Type B pancreatic cell (in vitro differentiated cells): ENCODE measurements at regions not wholly inside any gene's neighbourhood (a gene's known extent, or its start where the extent isn't known, plus 50 kb on each side); places are given as distances from the start of the nearest gene placed in this dataset.

Source experiments
- DNase-seq: peaks from one replicate; pipeline ENCODE4 v3.0.0; 2021; ENCODE audit warnings: mixed read lengths; ENCODE audit not compliant: unreplicated experiment; ENCODE audit errors: extremely low spot score
- H3K27ac Mint-ChIP-seq: 2 replicates; pipeline ENCODE4 v1.8.0; 2021; ENCODE audit warnings: mild to moderate bottlenecking, mixed read lengths
- H3K27me3 Mint-ChIP-seq: 2 replicates; pipeline ENCODE4 v1.8.0; 2021; ENCODE audit warnings: mixed read lengths
- H3K36me3 Mint-ChIP-seq: 2 replicates; pipeline ENCODE4 v1.8.0; 2021; ENCODE audit warnings: mixed read lengths
- H3K4me1 Mint-ChIP-seq: one replicate; pipeline ENCODE4 v1.8.0; 2021; ENCODE audit warnings: mixed read lengths; ENCODE audit not compliant: unreplicated experiment
- H3K4me3 Mint-ChIP-seq: 2 replicates; pipeline ENCODE4 v1.8.0; 2021; ENCODE audit warnings: mild to moderate bottlenecking, mixed read lengths
- H3K9me3 Mint-ChIP-seq: 2 replicates; pipeline ENCODE4 v1.8.0; 2021; ENCODE audit warnings: mixed read lengths
- CTCF ChIP-seq: fragments of 200-600 bp; sonication (generic); conservative IDR thresholded peaks from 2 replicates; pipeline ENCODE4 v1.5.0; 2021; ENCODE audit warnings: antibody characterized with exemption, mild to moderate bottlenecking

GRCh38 chr2:191538334-191538903, 139.5 kb upstream of the NABP1 start:
- no peak for DNase-seq
- H3K9me3 Mint-ChIP-seq = no peaks in the 10 kb centered on the region
- H3K4me3 Mint-ChIP-seq = no peak overlapping the region
- no peaks in the 10 kb centered on the region for H3K27me3 Mint-ChIP-seq
- H3K27ac Mint-ChIP-seq = no peak overlapping the region
- TF ChIP-seq CTCF = no peak
- no peaks in the 10 kb centered on the region for H3K4me1 Mint-ChIP-seq
- no peaks in the 10 kb centered on the region for H3K36me3 Mint-ChIP-seq

GRCh38 chr2:191539068-191539467, 138.9 kb upstream of the NABP1 start:
- no peaks in the 10 kb centered on the region for H3K36me3 Mint-ChIP-seq
- DNase-seq = no peak
- no peaks in the 10 kb centered on the region for H3K4me1 Mint-ChIP-seq
- peak; percentile 79 for TF ChIP-seq CTCF
- H3K27me3 Mint-ChIP-seq = no peaks in the 10 kb centered on the region
- H3K9me3 Mint-ChIP-seq = no peaks in the 10 kb centered on the region
- no peak overlapping the region for H3K4me3 Mint-ChIP-seq
- no peak overlapping the region for H3K27ac Mint-ChIP-seq

GRCh38 chr2:191540681-191541080, 137.3 kb upstream of the NABP1 start:
- H3K4me3 Mint-ChIP-seq = no peak overlapping the region
- peaks cover 5% of the 10 kb centered on the region for H3K9me3 Mint-ChIP-seq
- no peaks in the 10 kb centered on the region for H3K4me1 Mint-ChIP-seq
- DNase-seq = no peak
- H3K36me3 Mint-ChIP-seq = no peaks in the 10 kb centered on the region
- H3K27me3 Mint-ChIP-seq = no peaks in the 10 kb centered on the region
- TF ChIP-seq CTCF = no peak
- no peak overlapping the region for H3K27ac Mint-ChIP-seq

GRCh38 chr2:191543708-191544107, 134.2 kb upstream of the NABP1 start:
- no peak for TF ChIP-seq CTCF
- no peak for DNase-seq
- Mint-ChIP-seq H3K4me3 (no peak overlapping the region), H3K4me1 (no peaks in the 10 kb centered on the region), H3K27me3 (no peaks in the 10 kb centered on the region), H3K9me3 (peaks cover 5% of the 10 kb centered on the region), H3K36me3 (no peaks in the 10 kb centered on the region), H3K27ac (no peak overlapping the region)

- no peak for TF ChIP-seq CTCF
- Mint-ChIP-seq H3K9me3 (peaks cover 5% of the 10 kb centered on the region), H3K4me3 (no peak overlapping the region), H3K27ac (no peak overlapping the region), H3K27me3 (no peaks in the 10 kb centered on the region), H3K4me1 (no peaks in the 10 kb centered on the region), H3K36me3 (no peaks in the 10 kb centered on the region)
- no peak for DNase-seq
Measured at GRCh38 chr2:191544461-191545062, 133.4 kb upstream of the NABP1 start.
